GM18498 (cell line): ENCODE measurements at regions not wholly inside any gene's neighbourhood (a gene's known extent, or its start where the extent isn't known, plus 50 kb on each side); places are given as distances from the start of the nearest gene placed in this dataset.
A peak's percentile ranks its signal among the peaks of the same experiment; 100 is the strongest.

Experiments
- ATAC-seq: cut with Tn5 transposase; IDR thresholded peaks from one replicate; pipeline ENCODE4 v1.9.1; 2021; ENCODE audit warnings: mild to moderate bottlenecking, moderate library complexity; ENCODE audit not compliant: unreplicated experiment

DNA sequence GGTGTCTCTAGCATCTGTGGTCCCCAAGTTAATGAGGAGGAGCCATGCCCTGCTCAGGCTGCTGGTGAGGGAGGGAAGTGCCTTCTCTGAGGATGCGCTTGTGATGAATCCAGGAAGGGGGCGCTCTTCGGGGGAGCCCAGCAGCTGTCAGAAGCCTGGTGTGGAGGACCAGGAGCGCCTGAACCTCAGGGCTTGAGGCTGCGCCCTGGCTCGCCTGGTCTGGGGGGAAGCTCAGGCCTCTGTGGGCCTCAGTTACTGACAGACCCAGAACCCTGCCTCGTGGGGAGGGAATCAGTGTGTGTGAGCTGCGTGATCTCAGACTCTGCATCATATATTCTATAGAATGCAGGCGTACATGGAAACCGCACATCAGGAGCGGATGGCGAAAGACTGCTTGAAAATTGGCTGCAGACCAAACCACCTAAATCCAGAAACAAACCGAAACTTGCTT, 126.1 kb downstream of the SEC14L1 start:
- no peak for ATAC-seq

DNA sequence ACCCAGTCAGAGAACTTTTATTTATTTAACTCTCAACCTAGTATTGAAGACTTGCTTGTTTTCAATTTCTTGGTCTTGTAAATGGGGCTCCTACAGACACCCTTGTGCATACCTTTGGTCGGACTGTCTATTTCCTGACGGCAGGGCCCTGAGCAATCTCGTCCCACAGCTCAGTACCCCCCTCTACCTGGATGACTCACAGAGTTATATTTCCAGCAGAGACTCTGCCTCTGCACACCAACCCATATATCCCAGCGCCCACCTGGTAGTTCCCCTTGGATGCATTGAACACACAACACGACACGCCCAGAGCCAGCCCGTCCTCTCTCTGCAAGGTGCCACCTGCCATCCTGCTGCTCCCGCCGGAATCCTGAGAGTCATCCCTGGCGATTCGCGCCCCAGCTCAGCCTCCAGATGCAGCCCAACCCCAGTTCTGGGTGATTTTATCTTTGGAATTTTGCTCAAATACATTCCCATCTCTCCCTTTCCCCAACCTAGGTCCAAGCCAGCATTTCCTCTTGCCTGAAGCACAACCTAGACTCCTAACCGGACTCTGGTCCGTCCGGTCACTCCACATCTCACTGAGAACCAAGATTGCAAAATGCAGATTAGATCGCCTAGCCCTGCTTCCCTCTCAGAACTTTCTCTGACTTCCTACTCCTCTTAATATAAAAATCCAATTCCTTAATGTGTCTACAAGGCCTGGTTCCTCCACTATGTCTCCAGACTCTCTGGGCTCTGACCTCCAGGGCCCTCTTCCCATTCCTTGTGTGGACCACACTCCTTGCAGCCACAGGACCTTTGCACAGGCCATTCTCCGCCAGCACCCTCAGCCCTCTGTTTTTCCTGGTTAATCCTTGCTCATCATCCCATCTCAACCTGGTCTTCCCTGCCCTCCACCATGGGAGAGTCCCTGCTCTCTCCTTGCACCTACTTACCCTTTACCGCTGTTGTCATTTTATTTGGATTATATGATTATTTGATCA, 129.2 kb downstream of the SEC14L1 start:
- no peak for ATAC-seq

DNA sequence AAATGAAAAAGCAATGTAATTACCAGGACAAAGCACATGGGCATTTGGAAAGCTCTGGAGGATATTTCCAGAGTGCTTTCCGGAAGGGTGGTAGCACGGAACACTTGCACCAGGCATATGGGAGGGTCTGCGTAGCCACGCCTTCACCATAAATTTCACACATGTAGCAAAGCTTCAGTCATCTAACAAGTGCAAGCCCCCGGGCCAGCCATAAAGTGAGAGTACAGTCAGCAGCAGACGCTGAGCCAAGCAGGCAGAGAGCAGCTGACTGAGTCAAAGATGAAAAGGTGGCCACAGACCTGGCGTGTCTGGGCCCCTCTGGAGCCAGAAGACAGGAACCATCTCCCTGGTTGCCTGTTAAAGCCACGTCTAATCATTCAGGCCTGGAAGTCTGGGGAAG, 130.6 kb downstream of the SEC14L1 start:
- no peak for ATAC-seq

DNA sequence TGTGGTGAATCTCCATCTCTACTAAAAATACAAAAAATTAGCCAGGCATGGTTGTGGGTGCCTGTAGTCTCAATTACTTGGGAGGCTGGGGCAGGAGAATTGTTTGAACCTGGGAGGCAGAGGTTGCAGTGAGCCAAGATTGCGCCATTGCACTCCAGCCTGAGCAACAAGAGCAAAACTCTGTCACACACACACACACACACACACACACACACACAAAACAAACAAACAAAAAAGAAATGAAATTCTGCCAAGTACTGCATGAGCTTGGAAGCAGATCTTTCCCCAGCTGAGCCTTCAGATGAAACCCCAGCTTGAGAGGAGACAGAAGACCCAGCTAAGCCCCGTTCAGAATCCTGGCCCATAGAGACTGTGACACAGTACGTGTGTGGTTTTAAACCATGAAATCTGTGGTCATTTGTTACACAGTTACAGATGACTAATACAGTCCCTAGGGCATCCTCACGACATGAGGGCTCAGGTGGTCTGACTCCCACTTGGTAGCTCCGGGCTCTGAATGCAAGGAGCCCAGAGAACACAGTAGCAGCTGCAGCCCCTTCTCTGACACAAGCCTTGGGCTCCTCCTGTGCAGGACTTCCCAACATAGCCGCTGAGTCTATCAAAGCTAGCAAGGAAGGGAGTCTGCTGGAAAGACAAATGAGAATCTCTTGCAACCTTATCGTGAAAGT, 132.8 kb downstream of the SEC14L1 start:
- ATAC-seq: no peak

DNA sequence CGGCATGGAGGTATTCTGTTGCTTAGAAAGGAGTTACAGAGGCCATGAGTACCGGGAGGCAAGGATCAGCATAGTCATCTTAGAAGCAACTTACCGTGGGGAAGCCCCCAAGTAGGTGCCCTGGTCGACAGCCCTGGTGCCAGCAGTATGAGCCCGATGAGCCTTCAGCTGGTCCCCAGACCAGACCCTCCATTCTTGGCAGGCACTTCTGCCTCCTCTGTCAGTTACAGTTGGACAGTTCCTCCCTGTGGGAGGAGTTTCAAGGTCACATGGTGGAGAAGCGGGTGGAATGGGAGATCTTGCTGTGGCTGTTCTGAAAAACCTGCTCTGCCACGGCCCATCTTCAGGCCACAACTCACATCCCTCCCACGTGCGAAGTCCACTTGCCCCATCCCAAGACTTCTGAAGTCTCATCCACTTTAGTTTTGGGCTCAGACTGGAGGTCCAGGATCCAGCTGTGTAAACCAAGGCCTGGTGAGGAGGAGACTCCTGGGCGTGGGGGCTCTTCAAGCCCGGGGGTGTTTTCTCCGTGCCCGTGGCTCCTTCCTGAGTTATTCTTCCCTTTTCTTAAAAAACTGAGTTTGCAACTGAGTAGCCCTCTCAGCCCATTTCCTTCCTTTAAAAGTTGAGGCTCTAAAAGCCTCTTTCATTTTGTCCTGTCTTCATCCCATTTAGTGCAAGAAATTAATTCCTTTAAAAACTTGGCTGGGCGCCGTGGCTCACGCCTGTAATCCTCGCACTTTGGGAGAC, 133.5 kb downstream of the SEC14L1 start:
- ATAC-seq: no peak

DNA sequence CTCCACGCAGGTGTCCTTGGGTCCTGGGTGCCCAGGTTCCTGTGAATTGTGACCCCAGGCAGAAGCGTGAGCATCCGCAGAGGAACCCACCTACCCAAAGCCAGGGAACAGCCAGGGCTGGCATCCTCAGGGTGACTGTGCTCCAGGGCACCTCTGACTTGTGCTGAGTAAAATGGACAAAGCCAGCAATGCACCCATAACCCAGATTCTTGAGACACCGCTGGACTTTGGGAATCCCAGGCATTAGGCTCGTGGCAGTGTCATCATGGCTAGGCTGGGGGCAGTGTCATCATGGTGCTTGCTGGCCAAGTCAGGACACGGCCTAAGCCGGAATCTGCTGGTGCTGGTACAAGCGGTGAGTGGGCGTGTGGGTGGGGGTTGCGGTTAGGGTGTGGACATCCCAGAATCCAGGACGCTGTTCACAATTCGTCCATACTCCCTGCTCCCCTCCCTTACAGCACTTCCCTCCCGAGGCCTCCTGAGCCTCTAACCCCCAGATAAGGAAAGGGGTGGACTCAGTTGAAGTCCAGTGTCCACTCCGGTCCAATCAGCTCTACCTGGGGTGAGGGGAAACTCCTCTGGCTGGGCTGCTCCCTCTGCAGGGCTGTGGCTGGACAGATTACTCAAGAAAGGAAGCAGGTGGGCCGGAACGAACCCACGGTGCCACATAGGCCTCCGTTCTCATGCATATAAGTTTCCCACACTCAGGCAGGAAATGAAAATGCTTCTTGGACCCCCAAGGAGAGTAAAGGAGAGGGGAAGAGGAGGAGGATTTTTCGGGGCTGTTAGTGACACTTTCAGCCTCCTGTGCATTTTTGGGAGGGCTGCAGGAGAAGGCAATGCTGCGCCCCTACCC, 138.9 kb downstream of the SEC14L1 start:
- no peak for ATAC-seq

DNA sequence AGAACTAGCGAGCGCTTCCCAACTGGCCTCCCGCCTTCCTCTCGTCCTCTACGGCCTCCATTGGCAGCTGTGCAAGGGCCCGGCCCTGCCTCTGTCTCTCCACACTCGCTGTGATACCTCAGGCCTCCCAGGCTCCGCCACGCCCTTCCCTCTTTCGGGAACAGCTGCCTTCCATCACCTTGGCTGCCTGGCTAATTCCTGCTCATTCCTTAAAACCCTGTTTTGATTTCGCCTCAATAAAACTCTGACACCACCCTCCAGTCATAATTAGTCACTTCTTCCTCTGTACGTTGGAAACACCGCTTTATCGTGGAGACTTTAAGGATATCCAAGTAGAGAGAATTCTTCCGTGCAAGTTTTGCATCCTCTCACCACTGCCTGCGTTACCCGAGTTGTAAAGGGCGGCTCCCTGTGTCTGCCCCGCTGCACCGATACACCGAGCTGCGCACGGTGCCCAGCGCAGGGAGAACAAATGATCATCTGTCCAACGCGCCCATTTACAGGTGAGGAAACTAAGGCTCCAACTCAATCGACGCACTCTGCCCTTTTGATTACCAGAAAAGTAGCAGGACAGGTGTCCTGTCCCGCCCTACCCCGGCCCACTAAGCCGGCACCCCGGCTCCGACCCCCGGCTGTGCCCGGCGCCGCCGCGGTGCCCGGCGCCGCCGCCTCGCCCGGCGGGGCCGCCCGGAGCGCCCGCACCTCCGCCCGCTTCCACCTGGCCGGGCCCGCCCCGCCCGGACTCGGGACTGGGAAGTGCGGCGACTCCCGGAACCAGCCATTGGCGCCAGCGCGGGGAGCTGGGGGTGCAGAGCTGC, 139.7 kb downstream of the SEC14L1 start:
- no peak for ATAC-seq

DNA sequence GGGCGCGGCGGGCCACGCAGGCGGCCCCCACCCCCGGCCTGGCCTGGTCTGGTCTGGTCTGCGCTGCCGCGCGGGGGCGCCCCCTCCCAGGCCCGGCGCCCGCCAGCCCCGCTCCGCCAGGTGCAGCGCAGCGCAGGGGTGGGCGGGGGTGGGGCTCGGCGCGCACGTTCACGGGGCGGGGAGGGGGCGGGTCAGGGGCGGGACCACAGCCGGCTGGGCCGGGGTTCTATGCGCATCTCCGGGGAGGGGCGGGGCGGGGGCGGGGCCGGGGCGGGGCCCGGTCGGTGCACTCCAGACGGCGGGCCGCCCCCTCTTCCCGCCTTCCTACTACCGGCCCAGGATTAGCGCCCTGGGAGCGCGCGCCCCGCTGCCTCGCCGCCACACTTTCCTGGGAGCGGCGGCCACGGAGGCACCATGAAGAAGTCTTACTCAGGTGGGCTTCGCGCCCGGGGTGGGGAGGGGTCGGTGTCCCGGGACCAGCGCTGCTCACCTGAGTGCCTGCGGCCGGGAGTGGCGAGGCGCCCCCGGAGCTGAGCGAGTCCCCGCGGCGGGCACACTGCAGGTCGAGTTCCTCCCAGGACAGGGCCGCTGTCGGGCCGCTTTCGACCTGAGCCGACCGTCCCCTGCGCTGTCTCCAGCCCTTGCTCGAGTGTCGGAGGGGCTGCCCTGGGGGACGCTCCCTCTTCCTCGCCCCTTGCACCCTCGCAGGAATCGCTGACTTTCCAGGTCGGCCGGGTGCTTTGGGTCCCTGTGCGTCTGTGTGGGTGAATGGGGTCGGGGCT, 140.5 kb downstream of the SEC14L1 start:
- ATAC-seq: peak; percentile 77

DNA sequence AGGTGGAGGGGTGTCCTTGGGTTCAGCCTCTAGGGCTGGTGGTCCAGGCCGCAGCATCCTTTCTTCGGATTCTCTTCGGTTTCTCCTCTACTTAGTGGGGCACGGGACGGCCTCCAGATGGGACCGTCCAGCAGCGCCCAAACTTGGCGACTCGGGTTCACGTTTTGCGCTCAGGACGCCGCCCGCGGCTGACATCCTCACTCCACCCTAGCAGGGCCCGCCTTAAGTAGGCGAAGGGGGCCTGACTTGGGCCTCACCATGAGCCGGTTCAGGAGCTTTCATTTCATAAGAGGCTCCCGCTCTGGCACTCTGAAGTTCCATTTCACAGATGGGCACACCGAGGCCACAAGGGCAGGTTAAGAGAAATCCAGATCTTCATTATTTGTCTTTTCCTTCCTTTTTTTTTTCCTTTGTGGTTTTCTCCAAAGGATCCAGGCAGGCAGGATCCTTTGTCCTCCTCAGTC, 141.2 kb downstream of the SEC14L1 start:
- ATAC-seq: no peak

DNA sequence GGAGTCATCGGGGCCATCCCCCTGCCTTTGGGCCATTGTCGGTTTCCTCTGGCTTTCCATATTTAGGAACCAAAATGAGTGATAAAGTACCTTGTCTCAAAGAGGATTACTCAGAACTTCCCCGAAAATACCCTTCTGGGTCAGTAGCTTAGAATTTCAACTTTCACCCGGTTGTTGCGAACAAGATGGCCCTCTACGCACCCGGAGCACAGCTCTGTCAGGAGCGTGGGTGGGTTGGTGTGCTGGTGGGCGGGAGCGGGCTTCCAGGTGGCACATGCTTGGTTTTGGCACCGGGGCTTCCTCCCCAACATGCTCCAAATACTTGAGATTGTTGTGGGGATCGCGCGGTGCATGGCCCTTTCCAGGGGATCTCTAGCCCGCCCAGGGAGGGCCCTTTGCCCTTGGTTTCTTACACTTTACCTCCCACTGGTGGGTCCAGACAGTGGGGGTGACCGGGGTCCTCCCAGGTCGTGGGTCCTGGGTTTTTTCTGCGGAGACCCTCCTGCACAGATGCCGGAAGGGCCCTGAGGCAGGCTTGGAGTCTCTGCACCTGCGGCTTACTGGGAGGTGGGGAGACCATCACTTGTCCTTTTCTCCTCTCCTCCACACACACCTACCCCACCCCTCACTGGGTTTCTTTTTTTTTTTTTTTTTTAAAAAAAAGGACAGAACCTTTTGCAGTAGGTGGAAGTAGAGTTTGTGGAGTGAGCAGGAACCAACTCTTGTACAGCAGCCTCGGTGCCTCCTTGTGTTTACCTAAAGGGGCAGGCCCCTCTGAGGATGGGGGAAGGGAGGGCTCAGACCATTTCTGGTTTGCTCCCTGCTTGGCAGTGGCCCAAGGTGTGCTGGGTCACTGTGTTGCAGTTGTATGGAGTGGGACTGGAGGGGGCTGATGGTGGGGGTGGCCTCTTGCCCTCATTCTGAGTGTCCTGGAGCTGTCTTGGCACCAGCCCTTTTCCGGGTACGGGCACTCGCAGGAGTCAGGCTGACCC, 142.1 kb downstream of the SEC14L1 start:
- ATAC-seq: no peak

DNA sequence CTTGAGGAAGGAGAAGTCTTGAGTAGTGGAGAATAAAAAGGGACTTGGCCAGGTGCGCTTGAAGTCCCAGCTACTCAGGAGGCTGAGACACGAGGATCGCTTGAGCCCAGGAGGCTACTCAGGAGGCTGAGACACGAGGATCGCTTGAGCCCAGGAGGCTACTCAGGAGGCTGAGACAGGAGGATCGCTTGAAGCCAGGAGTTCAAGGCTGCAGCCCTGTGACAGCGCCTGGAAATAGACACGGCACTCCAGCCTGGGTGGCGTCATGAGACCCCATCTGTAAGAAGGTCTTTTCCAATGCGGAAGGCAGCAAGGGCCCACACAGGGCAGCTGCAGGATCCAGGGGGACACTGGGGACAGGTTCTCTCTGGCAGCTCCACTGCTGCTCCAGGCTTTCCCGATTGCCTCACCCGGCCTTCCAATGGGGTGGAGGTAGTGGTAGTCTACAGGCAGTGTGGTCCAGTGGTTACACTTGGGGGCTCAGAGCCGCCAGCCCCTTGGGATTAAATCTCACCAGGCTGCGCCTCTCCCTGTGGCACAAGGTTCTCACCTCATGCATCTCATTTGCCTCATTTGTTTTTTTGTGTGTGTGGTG, 143.4 kb downstream of the SEC14L1 start:
- no peak for ATAC-seq

DNA sequence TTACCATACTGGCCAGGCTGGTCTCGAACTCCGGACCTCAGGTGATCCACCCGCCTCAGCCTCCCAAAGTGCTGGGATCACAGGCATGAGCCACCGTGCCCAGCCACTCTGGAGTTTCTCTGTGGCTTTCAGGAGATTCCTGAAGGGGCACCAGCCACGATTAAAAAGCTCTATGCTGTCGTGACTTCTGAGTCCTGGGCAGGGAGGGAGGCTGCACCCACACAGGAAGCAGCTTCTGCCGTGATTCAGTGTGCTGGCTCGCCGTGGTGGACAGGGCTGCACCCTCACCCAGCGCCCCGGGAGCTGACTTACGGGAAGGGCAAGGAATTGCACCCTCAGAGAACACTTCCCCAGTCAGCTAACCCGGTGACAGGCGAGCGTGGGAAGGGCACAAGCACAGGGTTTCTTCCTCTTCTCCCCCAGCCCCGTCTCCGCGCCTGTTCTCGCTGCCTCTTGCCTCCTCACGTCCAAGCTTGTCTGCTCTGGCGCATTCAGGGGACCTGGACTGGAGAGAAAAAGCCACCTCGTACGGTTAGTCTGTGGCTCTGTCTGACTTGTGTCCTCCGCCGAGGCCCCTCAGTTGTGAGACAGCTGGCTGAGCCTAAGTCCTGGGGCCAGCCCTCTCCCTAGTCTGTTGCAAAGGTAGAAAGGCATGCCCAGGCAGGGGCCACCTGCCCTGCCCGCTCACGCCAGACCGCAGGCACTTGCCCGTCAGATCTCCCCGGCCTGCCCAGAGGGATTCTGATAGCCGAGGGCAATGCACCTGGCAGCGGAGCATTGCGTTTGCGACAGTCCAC, 145.0 kb downstream of the SEC14L1 start:
- no peak for ATAC-seq

DNA sequence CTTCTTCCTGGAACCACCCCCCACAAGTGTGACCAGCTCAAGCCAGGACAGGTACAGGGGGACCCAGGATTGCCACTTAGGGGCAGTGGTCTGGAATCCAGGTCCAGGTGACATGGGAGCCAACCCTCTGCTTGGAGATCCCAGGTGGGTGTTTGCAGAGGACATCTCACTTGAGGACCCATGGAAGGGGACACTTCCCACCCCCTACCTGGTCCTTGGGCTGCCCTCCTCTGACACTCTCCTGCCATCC, 145.5 kb downstream of the SEC14L1 start:
- no peak for ATAC-seq

DNA sequence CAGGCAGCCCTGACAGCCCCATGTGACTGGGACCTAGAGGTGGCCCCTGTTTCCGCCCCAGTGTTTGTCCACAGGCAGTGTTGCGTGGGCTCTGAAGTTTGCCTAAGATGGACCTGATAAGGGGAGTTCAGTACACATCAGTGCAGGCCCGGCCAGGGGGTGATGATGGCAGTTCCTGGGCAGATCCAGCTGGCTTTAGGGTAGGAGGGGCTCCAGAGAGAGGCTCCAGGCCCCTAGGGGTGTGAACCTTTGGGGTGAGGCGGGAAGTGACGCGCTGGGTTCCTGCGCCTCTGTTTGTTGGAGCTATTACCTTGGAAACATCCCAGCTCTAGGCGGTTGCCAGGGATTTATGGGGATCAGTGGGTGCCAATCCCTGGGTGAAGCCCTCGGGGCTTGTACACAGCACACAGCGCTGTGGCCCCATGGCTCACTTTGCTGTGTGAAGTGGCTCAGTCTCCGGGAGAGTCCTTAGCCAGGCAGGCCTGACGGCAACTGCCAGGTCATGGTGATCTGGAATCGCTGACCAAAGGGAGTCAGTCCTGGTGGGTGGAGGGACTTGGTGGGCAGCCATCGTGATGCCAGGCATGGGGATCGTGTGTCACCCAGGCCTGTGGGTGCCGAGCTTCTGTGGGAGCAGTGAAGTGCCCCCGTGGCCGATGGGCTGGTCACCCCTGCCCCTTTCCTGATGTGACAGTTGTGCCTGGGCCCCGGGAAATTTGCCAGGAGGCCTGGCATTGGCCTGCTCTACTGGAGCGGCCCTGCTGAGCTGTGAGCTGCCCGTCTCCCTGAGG, 146.1 kb downstream of the SEC14L1 start:
- no peak for ATAC-seq

DNA sequence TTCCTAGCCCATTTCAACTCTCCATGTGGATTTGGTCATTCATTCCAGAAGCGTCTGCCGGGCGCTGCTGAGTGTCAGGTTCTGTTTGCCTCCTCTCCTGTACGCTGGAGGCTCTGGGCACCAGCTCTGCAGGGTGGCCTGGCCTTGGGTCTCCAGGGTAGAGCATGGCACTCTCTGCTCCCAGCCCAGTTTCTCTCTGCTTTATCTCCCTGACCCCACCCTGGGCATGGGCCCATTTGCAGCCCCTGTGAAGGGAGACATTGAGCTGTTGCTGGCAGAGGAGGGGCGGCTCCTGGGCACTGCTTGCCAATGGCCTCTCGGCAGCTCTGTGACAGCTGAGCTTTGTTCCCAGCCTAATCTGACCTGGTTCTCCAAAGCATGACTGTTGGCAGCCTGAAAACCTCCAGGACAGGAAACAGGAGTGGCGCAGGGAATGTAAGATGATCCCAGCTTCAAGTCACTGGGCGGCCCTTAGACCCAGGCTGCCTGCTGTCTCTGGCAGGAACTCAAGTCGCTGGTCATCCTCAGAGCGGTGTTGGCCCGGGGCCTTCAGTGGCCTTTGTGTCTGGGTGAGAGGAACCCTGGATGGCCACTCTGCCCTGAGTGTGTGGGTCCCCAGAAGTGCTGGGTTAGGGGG, 146.8 kb downstream of the SEC14L1 start:
- no peak for ATAC-seq
